GM12878 (cell line): ENCODE measurements at regions not wholly inside any gene's neighbourhood (a gene's known extent, or its start where the extent isn't known, plus 50 kb on each side); places are given as distances from the start of the nearest gene placed in this dataset.

Experiments
- ATAC-seq: fragments of 200-7000 bp; cut with Tn5 transposase; 3 replicates; pipeline ENCODE4 v1.9.1; 2020; ENCODE audit warnings: mild to moderate bottlenecking, moderate library complexity
- BruUV-seq: library from RNA; stranded (reverse); fragments of 400-500 nt; replicated peaks from 2 replicates; lab custom pipeline; 2021; lab: Mats Ljungman, UMichigan
- CTCF ChIA-PET: fragments of 300-600 bp; sonication (Branson Sonifier 250); formaldehyde crosslinking; extraction: SDS; loops from one replicate; lab custom pipeline; 2021; ENCODE audit warnings: inconsistent platforms; lab: Yijun Ruan, JAX
- POLR2A ChIA-PET: fragments of 350-600 bp; formaldehyde crosslinking; extraction: SDS; loops from one replicate; lab custom pipeline; 2021; ENCODE audit warnings: inconsistent platforms; lab: Charles Lee
- RAD21 ChIA-PET: fragments of 300-600 bp; sonication (Branson Sonifier 250); formaldehyde crosslinking; loops from one replicate; lab custom pipeline; 2023; ENCODE audit warnings: antibody characterized with exemption; ENCODE audit not compliant: unreplicated experiment; lab: Charles Lee
- SMC1A ChIA-PET: fragments of 300-600 bp; sonication (Branson Sonifier 250); formaldehyde crosslinking; loops from one replicate; lab custom pipeline; 2023; ENCODE audit not compliant: unreplicated experiment, uncharacterized antibody; lab: Charles Lee
- DNase-seq: peaks from one replicate; pipeline ENCODE4 v3.0.0-alpha.2; 2011; ENCODE audit warnings: low read depth, low spot score
- FAIRE-seq: peaks from 3 replicates; lab custom pipeline; 2011; peaks lifted over from hg19 to GRCh38; lab: Jason Lieb, UNC
- H2AFZ ChIP-seq: 2 replicates; pipeline ENCODE4 v1.6.0; 2011; ENCODE audit warnings: low read depth, low read length, control low read depth; ENCODE audit not compliant: control insufficient read depth
- H3K27ac ChIP-seq: 2 replicates; pipeline ENCODE4 v1.5.1; 2011; ENCODE audit warnings: control low read depth; ENCODE audit not compliant: control insufficient read depth, insufficient read depth
- H3K27me3 ChIP-seq, 2 experiments: replicated peaks in 1 of 2; 2 replicates each; pipeline versions ENCODE4 v1.6.0 to v1.6.1; 2011; ENCODE audit warnings: low read length in 1 of 2; ENCODE audit not compliant: control insufficient read depth in 2 of 2, insufficient read depth in 2 of 2
- H3K36me3 ChIP-seq, 2 experiments: 2 replicates each; pipeline ENCODE4 v1.5.1; 2011; ENCODE audit warnings: low read length in 1 of 2; ENCODE audit not compliant: control insufficient read depth in 2 of 2, insufficient read depth in 2 of 2
- H3K4me1 ChIP-seq: 2 replicates; pipeline ENCODE4 v1.6.1; 2011; ENCODE audit warnings: mild to moderate bottlenecking, low read length, moderate library complexity, mixed read lengths; ENCODE audit not compliant: control insufficient read depth, insufficient read depth
- H3K4me2 ChIP-seq: 2 replicates; pipeline ENCODE4 v1.6.0; 2011; ENCODE audit warnings: control low read depth; ENCODE audit not compliant: control insufficient read depth, insufficient read depth
- H3K4me3 ChIP-seq: fragments of 200-600 bp; sonication (generic); 2 replicates; pipeline ENCODE4 v1.5.1; 2016
- H3K79me2 ChIP-seq: 2 replicates; pipeline ENCODE4 v1.6.0; 2011; ENCODE audit warnings: low read length; ENCODE audit not compliant: control insufficient read depth, insufficient read depth
- H3K9ac ChIP-seq: 2 replicates; pipeline ENCODE4 v1.8.0; 2011; ENCODE audit warnings: low read length, control low read depth, mixed read lengths; ENCODE audit not compliant: control insufficient read depth, insufficient read depth
- H3K9me3 ChIP-seq: replicated peaks from 3 replicates; pipeline ENCODE4 v1.5.1; 2011; ENCODE audit warnings: mild to moderate bottlenecking, low read length; ENCODE audit not compliant: control insufficient read depth, insufficient read depth
- H4K20me1 ChIP-seq: 2 replicates; pipeline ENCODE4 v1.6.0; 2011; ENCODE audit not compliant: control insufficient read depth, insufficient read depth
- BHLHE40 ChIP-seq, 2 experiments: fragments of 450-650 bp in 1 of 2; IDR thresholded peaks; 2 replicates each; pipeline ENCODE4 v1.6.1; 2011 to 2017; ENCODE audit warnings: low read depth in 2 of 2, borderline replicate concordance in 1 of 2, improper control_type of control experiment in 1 of 2, low read length in 1 of 2, mild to moderate bottlenecking in 1 of 2
- CREM ChIP-seq: IDR thresholded peaks from 2 replicates; pipeline ENCODE4 v1.6.1; 2014; ENCODE audit warnings: antibody characterized with exemption, low read depth
- KDM1A ChIP-seq: fragments of 200-600 bp; sonication (generic); IDR thresholded peaks from 2 replicates; pipeline ENCODE4 v1.6.1; 2016; ENCODE audit warnings: borderline replicate concordance
- PAX8 ChIP-seq: fragments of 450-650 bp; IDR thresholded peaks from 2 replicates; pipeline ENCODE4 v1.6.1; 2017; ENCODE audit warnings: mild to moderate bottlenecking, moderate library complexity
- RBBP5 ChIP-seq: fragments of 200-600 bp; sonication (generic); conservative IDR thresholded peaks from 2 replicates; pipeline ENCODE4 v1.6.1; 2016
- SMAD1 ChIP-seq: fragments of 450-650 bp; IDR thresholded peaks from 2 replicates; pipeline ENCODE4 v1.6.1; 2018; ENCODE audit warnings: mild to moderate bottlenecking, low read depth; ENCODE audit not compliant: partially characterized antibody
- SMC3 ChIP-seq: IDR thresholded peaks from 2 replicates; pipeline ENCODE4 v1.6.1; 2011; ENCODE audit warnings: low read length, improper control_type of control experiment, borderline replicate concordance
- SUPT20H ChIP-seq: IDR thresholded peaks from 2 replicates; pipeline ENCODE4 v1.6.1; 2011; ENCODE audit warnings: low read depth, mild to moderate bottlenecking, low read length, moderate library complexity, borderline replicate concordance; ENCODE audit not compliant: control insufficient read depth
- WGBS: methylation state at CpG from one replicate; pipeline ENCODE4 v1.1.6; 2016; ENCODE audit warnings: low lambda C conversion rate; ENCODE audit not compliant: insufficient replicate concordance, insufficient coverage; ENCODE audit errors: missing lambda C conversion rate; 5-methylcytosine and 5-hydroxymethylcytosine counted together
- in situ Hi-C: fragments of 300-500 bp; cut with MboI; formaldehyde crosslinking; loops from 9 replicates; pipeline ENCODE4 v1.14.3; 2018; ENCODE audit warnings: mixed read lengths
- intact Hi-C: fragments of 100-400 bp; cut with micrococcal nuclease; formaldehyde crosslinking; loops from one replicate; pipeline ENCODE4 v1.14.2; 2022; ENCODE audit not compliant: unreplicated experiment
- TF ChIP-seq, protein P1 (sequence below): fragments of 450-650 bp; IDR thresholded peaks from 2 replicates; pipeline ENCODE4 v1.6.1; 2017; ENCODE audit warnings: mild to moderate bottlenecking, moderate library complexity

DNA sequence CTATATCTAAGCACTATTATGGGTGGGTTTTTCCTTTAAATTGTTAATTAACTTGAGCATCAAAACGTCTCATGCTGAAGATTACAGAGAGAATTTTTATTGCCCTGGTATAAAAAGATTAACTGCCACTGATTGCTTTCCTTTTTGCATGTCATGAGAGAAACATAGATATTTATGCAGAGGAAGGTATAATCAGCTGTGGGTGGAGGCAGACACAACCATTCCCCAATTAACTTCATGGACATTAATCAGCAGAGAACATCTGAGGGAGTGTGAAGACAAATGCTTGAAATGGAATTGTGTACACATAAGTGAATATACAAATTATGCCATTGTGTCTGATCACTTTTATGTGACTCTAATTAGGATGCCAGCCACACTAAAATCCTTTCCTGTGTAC lies 115.2 kb upstream of the CPHXL start:
- intact Hi-C loops = no loop called here
- Histone ChIP-seq H3K9ac (no peak overlapping the region), H3K27ac (no peak overlapping the region), H2AFZ (no peak overlapping the region), H3K27me3 (peaks cover 0 to 2% of the 10 kb centered on the region in 2 experiments; a peak in 1 of 4 replicates), H4K20me1 (no peaks in the 10 kb centered on the region), H3K4me3 (no peak overlapping the region), H3K4me1 (no peaks in the 10 kb centered on the region), H3K36me3 (no peaks in the 10 kb centered on the region), H3K79me2 (no peaks in the 10 kb centered on the region), H3K4me2 (no peak overlapping the region), H3K9me3 (no peaks in the 10 kb centered on the region)
- no TSS peak for BruUV-seq
- in situ Hi-C loops = no loop called here
- FAIRE-seq (no peak), DNase-seq (no peak), ATAC-seq (no peak)
- 0% methylated on average over 1 of the region's 1 CpG for WGBS
- ChIA-PET POLR2A (no interaction called here), SMC1A (no interaction called here), CTCF (no interaction called here), RAD21 (no interaction called here)
- TF ChIP-seq, protein P1, sequence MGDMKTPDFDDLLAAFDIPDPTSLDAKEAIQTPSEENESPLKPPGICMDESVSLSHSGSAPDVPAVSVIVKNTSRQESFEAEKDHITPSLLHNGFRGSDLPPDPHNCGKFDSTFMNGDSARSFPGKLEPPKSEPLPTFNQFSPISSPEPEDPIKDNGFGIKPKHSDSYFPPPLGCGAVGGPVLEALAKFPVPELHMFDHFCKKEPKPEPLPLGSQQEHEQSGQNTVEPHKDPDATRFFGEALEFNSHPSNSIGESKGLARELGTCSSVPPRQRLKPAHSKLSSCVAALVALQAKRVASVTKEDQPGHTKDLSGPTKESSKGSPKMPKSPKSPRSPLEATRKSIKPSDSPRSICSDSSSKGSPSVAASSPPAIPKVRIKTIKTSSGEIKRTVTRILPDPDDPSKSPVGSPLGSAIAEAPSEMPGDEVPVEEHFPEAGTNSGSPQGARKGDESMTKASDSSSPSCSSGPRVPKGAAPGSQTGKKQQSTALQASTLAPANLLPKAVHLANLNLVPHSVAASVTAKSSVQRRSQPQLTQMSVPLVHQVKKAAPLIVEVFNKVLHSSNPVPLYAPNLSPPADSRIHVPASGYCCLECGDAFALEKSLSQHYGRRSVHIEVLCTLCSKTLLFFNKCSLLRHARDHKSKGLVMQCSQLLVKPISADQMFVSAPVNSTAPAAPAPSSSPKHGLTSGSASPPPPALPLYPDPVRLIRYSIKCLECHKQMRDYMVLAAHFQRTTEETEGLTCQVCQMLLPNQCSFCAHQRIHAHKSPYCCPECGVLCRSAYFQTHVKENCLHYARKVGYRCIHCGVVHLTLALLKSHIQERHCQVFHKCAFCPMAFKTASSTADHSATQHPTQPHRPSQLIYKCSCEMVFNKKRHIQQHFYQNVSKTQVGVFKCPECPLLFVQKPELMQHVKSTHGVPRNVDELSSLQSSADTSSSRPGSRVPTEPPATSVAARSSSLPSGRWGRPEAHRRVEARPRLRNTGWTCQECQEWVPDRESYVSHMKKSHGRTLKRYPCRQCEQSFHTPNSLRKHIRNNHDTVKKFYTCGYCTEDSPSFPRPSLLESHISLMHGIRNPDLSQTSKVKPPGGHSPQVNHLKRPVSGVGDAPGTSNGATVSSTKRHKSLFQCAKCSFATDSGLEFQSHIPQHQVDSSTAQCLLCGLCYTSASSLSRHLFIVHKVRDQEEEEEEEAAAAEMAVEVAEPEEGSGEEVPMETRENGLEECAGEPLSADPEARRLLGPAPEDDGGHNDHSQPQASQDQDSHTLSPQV = no peak
- TF ChIP-seq KDM1A (no peak), PAX8 (no peak), SUPT20H (no peak), CREM (no peak), BHLHE40 (IDR thresholded peaks at IDR 0.05; ENCODE audit: borderline replicate concordance in 1 of 2, low read depth in 2 of 2, low read length in 1 of 2) (no peak), SMAD1 (no peak), RBBP5 (no peak), SMC3 (no peak)
